Progenitor cell of endocrine pancreas (in vitro differentiated cells): ENCODE measurements at regions not wholly inside any gene's neighbourhood (a gene's known extent, or its start where the extent isn't known, plus 50 kb on each side); places are given as distances from the start of the nearest gene placed in this dataset.

ENCODE experiments used
- DNase-seq: peaks from one replicate; pipeline ENCODE4 v3.0.0; 2021; ENCODE audit warnings: low spot score; ENCODE audit not compliant: unreplicated experiment
- H3K27ac Mint-ChIP-seq: 2 replicates; pipeline ENCODE4 v1.8.0; 2021; ENCODE audit warnings: mild to moderate bottlenecking, moderate library complexity, mixed read lengths
- H3K27me3 Mint-ChIP-seq: 2 replicates; pipeline ENCODE4 v1.8.0; 2021; ENCODE audit warnings: mixed read lengths
- H3K36me3 Mint-ChIP-seq: 2 replicates; pipeline ENCODE4 v1.8.0; 2022; ENCODE audit warnings: mixed read lengths; ENCODE audit not compliant: insufficient read depth
- H3K4me1 Mint-ChIP-seq: 2 replicates; pipeline ENCODE4 v1.8.0; 2021; ENCODE audit warnings: low read depth, mixed read lengths
- H3K4me3 Mint-ChIP-seq: 2 replicates; pipeline ENCODE4 v1.8.0; 2021; ENCODE audit warnings: low read depth, mild to moderate bottlenecking, moderate library complexity, mixed read lengths
- H3K9me3 Mint-ChIP-seq: 2 replicates; pipeline ENCODE4 v1.8.0; 2021; ENCODE audit warnings: low read depth, mixed read lengths
- TF ChIP-seq, protein P1 (sequence below): fragments of 200-600 bp; sonication (generic); IDR thresholded peaks from one replicate; pipeline ENCODE4 v1.5.0; 2021; ENCODE audit warnings: antibody characterized with exemption, mild to moderate bottlenecking; ENCODE audit not compliant: unreplicated experiment

DNA sequence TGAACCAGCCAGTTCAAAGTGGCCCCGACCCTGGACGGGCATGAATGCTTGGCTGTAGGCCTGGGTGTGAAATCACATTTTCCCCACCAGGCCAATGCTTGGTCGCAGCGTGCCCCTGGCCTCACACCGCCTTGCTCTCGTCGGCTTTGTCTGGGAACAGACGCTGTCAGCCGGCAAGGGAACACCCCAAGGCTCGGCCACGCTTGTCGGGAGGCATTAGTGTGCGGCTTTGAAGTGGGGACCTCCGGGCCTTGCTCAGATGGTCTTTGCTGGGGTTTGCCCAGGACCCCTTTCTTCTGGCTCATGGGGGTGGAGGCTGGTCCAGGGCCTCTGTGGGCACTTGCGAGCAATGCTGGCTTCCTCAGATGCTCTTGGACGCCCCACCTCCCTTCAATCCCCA lies 79.1 kb downstream of the INHBB start:
- TF ChIP-seq, protein P1, sequence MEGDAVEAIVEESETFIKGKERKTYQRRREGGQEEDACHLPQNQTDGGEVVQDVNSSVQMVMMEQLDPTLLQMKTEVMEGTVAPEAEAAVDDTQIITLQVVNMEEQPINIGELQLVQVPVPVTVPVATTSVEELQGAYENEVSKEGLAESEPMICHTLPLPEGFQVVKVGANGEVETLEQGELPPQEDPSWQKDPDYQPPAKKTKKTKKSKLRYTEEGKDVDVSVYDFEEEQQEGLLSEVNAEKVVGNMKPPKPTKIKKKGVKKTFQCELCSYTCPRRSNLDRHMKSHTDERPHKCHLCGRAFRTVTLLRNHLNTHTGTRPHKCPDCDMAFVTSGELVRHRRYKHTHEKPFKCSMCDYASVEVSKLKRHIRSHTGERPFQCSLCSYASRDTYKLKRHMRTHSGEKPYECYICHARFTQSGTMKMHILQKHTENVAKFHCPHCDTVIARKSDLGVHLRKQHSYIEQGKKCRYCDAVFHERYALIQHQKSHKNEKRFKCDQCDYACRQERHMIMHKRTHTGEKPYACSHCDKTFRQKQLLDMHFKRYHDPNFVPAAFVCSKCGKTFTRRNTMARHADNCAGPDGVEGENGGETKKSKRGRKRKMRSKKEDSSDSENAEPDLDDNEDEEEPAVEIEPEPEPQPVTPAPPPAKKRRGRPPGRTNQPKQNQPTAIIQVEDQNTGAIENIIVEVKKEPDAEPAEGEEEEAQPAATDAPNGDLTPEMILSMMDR, result no peak
- DNase-seq, result no peak
- Mint-ChIP-seq H3K27me3 (peaks cover 67% of the 10 kb centered on the region), H3K4me1 (peaks cover 3% of the 10 kb centered on the region), H3K9me3 (no peaks in the 10 kb centered on the region), H3K4me3 (no peak overlapping the region), H3K27ac (no peak overlapping the region), H3K36me3 (no peaks in the 10 kb centered on the region)

DNA sequence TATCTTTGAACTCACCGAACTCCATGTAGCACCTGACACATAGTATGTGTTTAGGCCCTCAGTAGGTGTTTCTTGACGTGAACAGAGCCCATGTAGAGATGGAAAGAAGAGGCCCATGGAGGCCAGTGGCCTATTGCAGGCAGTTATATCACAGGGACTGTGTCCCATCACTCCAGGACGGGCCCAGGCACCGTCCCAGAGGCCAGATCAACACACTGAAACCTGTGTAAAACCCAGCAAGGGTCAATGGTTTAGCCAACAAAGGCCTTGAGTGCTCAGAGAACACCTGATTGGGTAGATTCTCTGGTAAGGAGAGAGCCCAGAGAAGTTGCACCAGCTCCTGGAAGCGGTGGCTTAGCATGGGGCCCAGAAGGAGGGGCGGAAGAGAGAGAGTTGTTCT lies 82.8 kb downstream of the INHBB start:
- Mint-ChIP-seq H3K9me3 (no peaks in the 10 kb centered on the region), H3K36me3 (no peaks in the 10 kb centered on the region), H3K27ac (no peak overlapping the region), H3K27me3 (peaks cover 50% of the 10 kb centered on the region), H3K4me3 (no peak overlapping the region), H3K4me1 (no peaks in the 10 kb centered on the region)
- no peak for DNase-seq
- TF ChIP-seq, protein P1, result no peak

DNA sequence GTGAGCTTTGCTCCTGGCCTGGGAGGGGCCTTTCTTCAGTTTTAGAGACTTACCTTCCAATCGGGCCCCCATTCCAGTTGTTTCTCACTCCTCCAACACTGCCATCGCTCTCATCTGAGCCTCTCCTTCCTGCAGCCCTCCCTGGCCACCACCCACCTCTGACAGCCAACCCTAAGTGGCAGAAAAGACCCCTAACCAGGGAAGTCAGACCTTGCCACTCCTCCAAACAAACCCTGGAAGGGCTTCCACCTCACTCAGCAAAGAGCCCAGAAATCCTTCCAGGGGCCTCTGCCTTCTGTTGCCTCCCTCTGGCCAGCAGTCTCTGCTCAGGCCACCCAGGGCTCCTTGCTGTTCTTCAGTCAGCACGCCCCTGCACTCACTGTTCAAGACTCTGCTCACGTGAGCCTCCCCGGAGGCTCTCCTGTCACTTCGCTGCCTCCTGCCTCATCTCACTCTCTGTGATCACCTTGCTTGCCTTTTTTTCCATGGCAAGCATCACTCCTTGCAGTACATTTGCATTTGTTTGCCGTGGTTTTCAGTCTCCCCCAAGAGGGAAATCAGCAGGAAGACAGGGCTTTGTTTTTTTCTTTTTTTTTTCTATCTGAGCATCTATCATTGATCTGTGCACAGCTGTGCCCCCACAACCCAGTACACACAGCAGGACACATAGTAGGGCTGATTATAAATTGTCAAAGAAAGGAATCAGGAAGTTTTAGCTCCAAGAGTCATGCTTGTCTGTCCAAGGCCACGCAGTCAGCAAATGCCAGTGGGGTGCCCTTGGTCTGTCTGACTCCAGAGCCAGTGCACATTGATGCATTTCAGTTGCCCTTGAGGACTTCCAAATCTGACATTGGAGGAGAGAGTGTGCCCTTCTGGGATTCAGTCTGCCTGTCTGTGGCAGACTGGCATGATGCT lies 83.9 kb downstream of the INHBB start:
- DNase-seq, result no peak
- H3K27me3 Mint-ChIP-seq, result peaks cover 50% of the 10 kb centered on the region
- H3K4me1 Mint-ChIP-seq, result no peaks in the 10 kb centered on the region
- TF ChIP-seq, protein P1, result no peak
- H3K4me3 Mint-ChIP-seq, result no peak overlapping the region
- H3K9me3 Mint-ChIP-seq, result no peaks in the 10 kb centered on the region
- H3K36me3 Mint-ChIP-seq, result no peaks in the 10 kb centered on the region
- no peak overlapping the region for H3K27ac Mint-ChIP-seq

- TF ChIP-seq, protein P1, result no peak
- no peaks in the 10 kb centered on the region for H3K9me3 Mint-ChIP-seq
- H3K4me3 Mint-ChIP-seq, result no peak overlapping the region
- no peaks in the 10 kb centered on the region for H3K36me3 Mint-ChIP-seq
- H3K27ac Mint-ChIP-seq, result no peak overlapping the region
- peaks cover 56% of the 10 kb centered on the region for H3K27me3 Mint-ChIP-seq
- H3K4me1 Mint-ChIP-seq, result no peaks in the 10 kb centered on the region
- no peak for DNase-seq
Observed at GRCh38 chr2:120430501-120430830, 84.5 kb downstream of the INHBB start.

- TF ChIP-seq, protein P1, result no peak
- no peaks in the 10 kb centered on the region for H3K36me3 Mint-ChIP-seq
- no peak overlapping the region for H3K4me3 Mint-ChIP-seq
- H3K27me3 Mint-ChIP-seq, result peaks cover 51% of the 10 kb centered on the region
- no peaks in the 10 kb centered on the region for H3K9me3 Mint-ChIP-seq
- H3K27ac Mint-ChIP-seq, result no peak overlapping the region
- DNase-seq, result no peak
- no peaks in the 10 kb centered on the region for H3K4me1 Mint-ChIP-seq
Observed at GRCh38 chr2:120430957-120431356, 85.0 kb downstream of the INHBB start.
